Gastrocnemius medialis (tissue), 4 donors: ENCODE measurements at regions not wholly inside any gene's neighbourhood (a gene's known extent, or its start where the extent isn't known, plus 50 kb on each side); places are given as distances from the start of the nearest gene placed in this dataset.

Experiments
- ATAC-seq, 2 donors: fragments of 150-250 bp; one replicate each; pipeline ENCODE4 v1.9.1; 2016
- DNase-seq, 2 donors: peaks; one replicate each; pipeline ENCODE4 v3.0.0-alpha.2; 2019
- H3K27ac ChIP-seq, 4 donors: fragments of 200-600 bp; sonication (generic); 1 replicate in 1 of 4; 2 replicates in 3 of 4; pipeline ENCODE4 v1.5.1; 2016 to 2018; ENCODE audit warnings: mild to moderate bottlenecking in 2 of 4, moderate library complexity in 1 of 4
- H3K27me3 ChIP-seq, 3 donors: fragments of 200-600 bp; sonication (generic) in 2 of 3; 1 replicate in 1 of 3; 2 replicates in 2 of 3; pipeline versions ENCODE4 v1.5.1 to v1.6.0; 2016 to 2019; ENCODE audit warnings: mild to moderate bottlenecking in 1 of 3, moderate library complexity in 1 of 3
- H3K36me3 ChIP-seq, 2 donors: fragments of 200-600 bp; sonication (generic) in 1 of 2; one replicate each; pipeline ENCODE4 v1.5.1; 2017 to 2018
- H3K4me1 ChIP-seq, 2 donors: fragments of 200-600 bp; sonication (generic) in 1 of 2; one replicate each; pipeline ENCODE4 v1.5.1; 2016 to 2017; ENCODE audit warnings: mild to moderate bottlenecking in 2 of 2
- H3K4me3 ChIP-seq, 4 donors: fragments of 200-600 bp; sonication (generic) in 3 of 4; 1 replicate in 1 of 4; 2 replicates in 3 of 4; pipeline ENCODE4 v1.5.1; 2016 to 2019; ENCODE audit warnings: mild to moderate bottlenecking in 2 of 4
- H3K9me3 ChIP-seq, 3 donors: fragments of 200-600 bp; sonication (generic) in 2 of 3; 1 replicate in 1 of 3; 2 replicates in 2 of 3; pipeline ENCODE4 v1.5.1; 2016 to 2019
- POLR2A ChIP-seq, 2 donors: fragments of 450-650 bp; IDR thresholded peaks; one replicate each; pipeline ENCODE4 v1.6.1; 2017; ENCODE audit warnings: antibody characterized with exemption in 2 of 2, mild to moderate bottlenecking in 2 of 2, moderate library complexity in 2 of 2
- in situ Hi-C, 4 donors: fragments of 200-750 bp; cut with MboI; loops; one replicate each; pipeline versions ENCODE4 v1.15.0 to v1.8.0; 2017; ENCODE audit warnings: low sequenced_read_pairs in 4 of 4
- intact Hi-C: fragments of 100-400 bp; cut with DNase I; formaldehyde crosslinking; loops from one replicate; pipeline ENCODE4 v1.15.1; 2023; ENCODE audit warnings: low total_unique reads
- TF ChIP-seq, protein P1 (sequence below), 5 experiments: fragments of 450-650 bp in 3 of 5; fragments of 200-600 bp in 2 of 5; sonication (generic) in 2 of 5; IDR thresholded peaks in 4 of 5; conservative IDR thresholded peaks in 1 of 5; 1 replicate in 4 of 5; 2 replicates in 1 of 5; pipeline ENCODE4 v1.5.1; 2016 to 2019; ENCODE audit warnings: antibody characterized with exemption in 5 of 5, mild to moderate bottlenecking in 3 of 5, moderate library complexity in 3 of 5

DNA sequence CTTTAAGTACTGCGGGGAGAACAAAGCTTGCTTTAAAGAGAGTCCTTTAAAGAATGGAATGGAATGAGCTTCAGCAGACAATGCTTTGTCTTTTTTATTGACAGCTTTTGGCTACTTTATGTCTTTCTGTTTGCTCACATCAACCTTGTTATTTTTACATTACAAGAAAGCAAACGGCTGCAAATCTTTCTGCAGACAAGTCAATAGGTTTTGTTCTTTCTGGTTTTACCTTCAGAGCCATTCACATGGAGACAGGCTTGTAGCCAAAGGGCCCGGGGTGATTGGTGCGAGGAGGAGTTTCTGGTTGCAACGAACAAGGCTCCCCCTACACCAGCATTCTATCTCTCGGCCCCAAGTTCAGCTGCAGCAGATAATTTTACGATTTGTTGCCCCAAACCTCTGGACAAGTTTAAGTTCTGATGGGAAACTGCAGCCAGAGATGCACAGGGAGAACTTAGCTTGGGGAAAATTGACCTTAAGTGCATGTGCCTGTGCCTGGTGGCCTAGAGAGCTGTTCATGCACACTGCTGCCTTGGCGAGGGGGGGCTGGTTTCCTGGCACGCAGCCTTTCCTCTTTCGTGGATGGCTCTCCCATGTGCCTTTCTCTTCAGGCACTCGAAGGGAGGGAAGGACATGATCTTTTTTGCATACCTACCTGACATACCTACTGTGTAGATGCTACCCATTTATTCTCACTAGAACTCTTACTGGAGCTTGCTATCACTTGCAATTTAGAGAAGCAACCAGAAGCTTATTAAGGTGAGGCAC, 543.2 kb downstream of the DCDC2C start:
- intact Hi-C loops = no loop called here

DNA sequence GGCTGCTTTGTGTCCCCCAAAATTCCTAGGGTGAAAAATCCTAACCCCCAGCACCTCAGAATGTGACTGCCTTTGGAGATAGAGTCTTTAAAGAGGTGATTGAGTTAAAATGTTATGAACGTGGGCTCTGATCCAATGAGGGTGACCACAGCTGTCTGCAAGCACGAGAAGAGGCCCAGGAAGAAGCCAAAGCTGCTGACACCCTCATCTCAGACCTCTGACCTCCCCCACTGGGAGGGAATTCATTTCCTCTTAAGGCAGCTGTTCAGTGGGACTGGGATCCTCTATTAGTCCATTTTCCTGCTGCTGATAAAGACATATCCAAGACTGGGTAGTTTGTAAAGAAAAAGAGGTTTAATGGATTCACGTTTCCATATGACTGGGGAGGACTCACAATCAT, 544.4 kb downstream of the DCDC2C start:
- Histone ChIP-seq H3K36me3 (no peaks in the 10 kb centered on the region), H3K9me3 (no peaks in the 10 kb centered on the region), H3K4me1 (no peaks in the 10 kb centered on the region), H3K27me3 (no peaks in the 10 kb centered on the region), H3K27ac (no peak overlapping the region), H3K4me3 (no peak overlapping the region)
- intact Hi-C loops = no loop called here
- ATAC-seq (no peak), DNase-seq (no peak)
- in situ Hi-C loops = no loop called here
- no peak for TF ChIP-seq POLR2A (IDR thresholded peaks at IDR 0.05)
- TF ChIP-seq, protein P1, sequence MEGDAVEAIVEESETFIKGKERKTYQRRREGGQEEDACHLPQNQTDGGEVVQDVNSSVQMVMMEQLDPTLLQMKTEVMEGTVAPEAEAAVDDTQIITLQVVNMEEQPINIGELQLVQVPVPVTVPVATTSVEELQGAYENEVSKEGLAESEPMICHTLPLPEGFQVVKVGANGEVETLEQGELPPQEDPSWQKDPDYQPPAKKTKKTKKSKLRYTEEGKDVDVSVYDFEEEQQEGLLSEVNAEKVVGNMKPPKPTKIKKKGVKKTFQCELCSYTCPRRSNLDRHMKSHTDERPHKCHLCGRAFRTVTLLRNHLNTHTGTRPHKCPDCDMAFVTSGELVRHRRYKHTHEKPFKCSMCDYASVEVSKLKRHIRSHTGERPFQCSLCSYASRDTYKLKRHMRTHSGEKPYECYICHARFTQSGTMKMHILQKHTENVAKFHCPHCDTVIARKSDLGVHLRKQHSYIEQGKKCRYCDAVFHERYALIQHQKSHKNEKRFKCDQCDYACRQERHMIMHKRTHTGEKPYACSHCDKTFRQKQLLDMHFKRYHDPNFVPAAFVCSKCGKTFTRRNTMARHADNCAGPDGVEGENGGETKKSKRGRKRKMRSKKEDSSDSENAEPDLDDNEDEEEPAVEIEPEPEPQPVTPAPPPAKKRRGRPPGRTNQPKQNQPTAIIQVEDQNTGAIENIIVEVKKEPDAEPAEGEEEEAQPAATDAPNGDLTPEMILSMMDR (IDR thresholded peaks at IDR 0.05 in 4 of 5, conservative IDR thresholded peaks at IDR 0.05 in 1 of 5) = no peak

More for the DNA sequence above, 543.2 kb downstream of the DCDC2C start:
- Histone ChIP-seq H3K4me3 (no peak overlapping the region), H3K27ac (no peak overlapping the region), H3K9me3 (no peaks in the 10 kb centered on the region), H3K36me3 (no peaks in the 10 kb centered on the region), H3K27me3 (no peaks in the 10 kb centered on the region), H3K4me1 (no peaks in the 10 kb centered on the region)
- ATAC-seq = no peak
- no peak for DNase-seq
- no peak for TF ChIP-seq POLR2A (IDR thresholded peaks at IDR 0.05)
- TF ChIP-seq, protein P1 (IDR thresholded peaks at IDR 0.05 in 4 of 5, conservative IDR thresholded peaks at IDR 0.05 in 1 of 5) = no peak
- in situ Hi-C loops = no loop called here

DNA sequence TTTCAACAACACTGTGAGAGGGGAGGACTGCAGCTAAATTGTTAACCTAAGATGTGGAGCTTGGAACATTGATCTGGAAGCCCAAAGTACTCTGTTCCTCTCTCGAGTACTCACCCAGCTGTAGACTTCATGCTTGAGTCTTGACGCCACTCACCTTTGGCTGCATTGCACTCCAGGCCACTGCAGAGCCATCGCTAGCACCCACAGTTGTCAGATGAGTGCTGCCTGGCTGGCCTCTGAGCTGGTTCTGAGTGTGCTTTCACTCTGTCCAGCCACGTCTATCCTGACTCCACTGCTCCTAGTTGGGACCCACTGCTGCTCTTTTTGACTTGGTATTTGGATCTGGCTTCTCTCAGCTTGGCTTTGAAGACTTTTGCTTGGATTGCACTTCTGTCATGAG, 552.1 kb downstream of the DCDC2C start:
- Histone ChIP-seq H3K27me3 (no peaks in the 10 kb centered on the region), H3K4me1 (no peaks in the 10 kb centered on the region), H3K36me3 (no peaks in the 10 kb centered on the region), H3K4me3 (no peak overlapping the region), H3K27ac (no peak overlapping the region), H3K9me3 (no peaks in the 10 kb centered on the region)
- intact Hi-C loops = no loop called here
- DNase-seq (no peak), ATAC-seq (no peak)
- TF ChIP-seq, protein P1 (IDR thresholded peaks at IDR 0.05 in 4 of 5, conservative IDR thresholded peaks at IDR 0.05 in 1 of 5) = no peak
- no peak for TF ChIP-seq POLR2A (IDR thresholded peaks at IDR 0.05)
- in situ Hi-C loops = no loop called here

DNA sequence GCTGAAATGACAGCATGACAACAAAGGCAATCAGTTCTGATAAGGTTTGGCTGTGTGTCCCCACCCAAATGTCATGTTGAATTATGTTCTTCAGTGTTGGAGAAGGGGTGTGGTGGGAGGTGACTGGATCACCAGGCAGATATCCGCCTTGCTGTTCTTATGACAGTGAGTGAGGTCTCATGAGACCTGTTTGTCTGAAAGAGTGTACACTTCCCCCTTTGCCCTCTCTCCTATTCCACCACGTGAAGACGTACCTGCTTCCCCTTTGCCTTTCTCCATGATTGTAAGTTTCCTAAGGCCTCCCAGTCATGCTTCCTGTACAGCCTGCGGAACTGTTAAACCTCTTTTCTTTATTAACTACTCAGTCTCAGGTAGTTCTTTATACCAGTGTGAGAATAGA, 553.0 kb downstream of the DCDC2C start:
- intact Hi-C loops = no loop called here
- H3K36me3 ChIP-seq = no peaks in the 10 kb centered on the region
- no peaks in the 10 kb centered on the region for H3K27me3 ChIP-seq
- no peak for DNase-seq
- H3K9me3 ChIP-seq = no peaks in the 10 kb centered on the region
- TF ChIP-seq POLR2A (IDR thresholded peaks at IDR 0.05) = no peak
- TF ChIP-seq, protein P1 (IDR thresholded peaks at IDR 0.05 in 4 of 5, conservative IDR thresholded peaks at IDR 0.05 in 1 of 5) = no peak
- no peak overlapping the region for H3K27ac ChIP-seq
- no peak for ATAC-seq
- in situ Hi-C loops = no loop called here
- no peak overlapping the region for H3K4me3 ChIP-seq
- no peaks in the 10 kb centered on the region for H3K4me1 ChIP-seq

DNA sequence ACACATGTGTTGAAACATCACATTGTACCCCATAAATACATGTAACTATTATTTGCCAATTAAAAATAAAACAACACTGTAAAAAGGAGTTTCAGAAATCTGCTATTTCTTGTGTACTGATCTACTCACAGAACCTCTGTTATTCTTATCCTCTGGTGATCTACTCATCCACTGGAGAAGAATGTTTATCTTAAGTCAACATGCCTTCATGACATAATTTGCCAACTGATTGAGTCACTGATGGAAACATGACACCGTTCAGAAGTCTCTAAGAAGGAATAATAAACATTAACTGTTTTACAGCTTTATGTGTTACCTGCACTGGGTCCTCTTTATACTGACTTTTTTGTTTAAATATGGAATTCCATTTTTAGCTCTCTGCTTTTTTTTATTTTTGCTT, 555.2 kb downstream of the DCDC2C start:
- H3K9me3 ChIP-seq = no peaks in the 10 kb centered on the region
- no peaks in the 10 kb centered on the region for H3K36me3 ChIP-seq
- no peak overlapping the region for H3K4me3 ChIP-seq
- TF ChIP-seq, protein P1 (IDR thresholded peaks at IDR 0.05 in 4 of 5, conservative IDR thresholded peaks at IDR 0.05 in 1 of 5) = no peak
- no peak for TF ChIP-seq POLR2A (IDR thresholded peaks at IDR 0.05)
- H3K27me3 ChIP-seq = no peaks in the 10 kb centered on the region
- H3K27ac ChIP-seq = no peak overlapping the region
- no peaks in the 10 kb centered on the region for H3K4me1 ChIP-seq
- no peak for ATAC-seq
- intact Hi-C loops = no loop called here
- DNase-seq = no peak
- in situ Hi-C loops = no loop called here
